ENCODE measurements at regions not wholly inside any gene's neighbourhood (a gene's known extent, or its start where the extent isn't known, plus 50 kb on each side); places are given as distances from the start of the nearest gene placed in this dataset.
"Not testable (repeated sequence)": the region's sequence is repeated elsewhere in the genome, so short reads cannot be mapped to it uniquely, and the experiment has no call there.

GRCh38 chr2:176854062-176854461 is 358.5 kb upstream of the HNRNPA3 start:
- no peak for DNase-seq (ENCODE audit: low read depth)

GRCh38 chr2:176854878-176855277 is 357.7 kb upstream of the HNRNPA3 start:
- DNase-seq (ENCODE audit: low read depth), result no peak

- no peak for DNase-seq (ENCODE audit: low read depth)
Observed at GRCh38 chr2:176856683-176857082, 355.9 kb upstream of the HNRNPA3 start.

- DNase-seq (ENCODE audit: low read depth), result no peak
Observed at GRCh38 chr2:176865336-176865735, 347.3 kb upstream of the HNRNPA3 start.

GRCh38 chr2:176872406-176872805 is 340.2 kb upstream of the HNRNPA3 start:
- DNase-seq (ENCODE audit: low read depth), result no peak

- no peak for DNase-seq (ENCODE audit: low read depth)
Observed at GRCh38 chr2:176873403-176873802, 339.2 kb upstream of the HNRNPA3 start.

GRCh38 chr2:176876493-176877103 is 336.0 kb upstream of the HNRNPA3 start:
- no peak for DNase-seq (ENCODE audit: low read depth)

- no peak for DNase-seq (ENCODE audit: low read depth)
Observed at GRCh38 chr2:176879426-176879995, 333.1 kb upstream of the HNRNPA3 start.

- DNase-seq (ENCODE audit: low read depth), result not testable (repeated sequence)
Observed at GRCh38 chr2:176882045-176882444, 330.5 kb upstream of the HNRNPA3 start.

- no peak for DNase-seq (ENCODE audit: low read depth)
Observed at GRCh38 chr2:176885001-176885643, 327.5 kb upstream of the HNRNPA3 start.

- DNase-seq (ENCODE audit: low read depth), result no peak
Observed at GRCh38 chr2:176885661-176886060, 326.9 kb upstream of the HNRNPA3 start.

- DNase-seq (ENCODE audit: low read depth), result no peak
Observed at GRCh38 chr2:176891105-176891504, 321.5 kb upstream of the HNRNPA3 start.

GRCh38 chr2:176891857-176892256 is 320.7 kb upstream of the HNRNPA3 start:
- no peak for DNase-seq (ENCODE audit: low read depth)

GRCh38 chr2:176892676-176893226 is 319.8 kb upstream of the HNRNPA3 start:
- no peak for DNase-seq (ENCODE audit: low read depth)

- no peak for DNase-seq (ENCODE audit: low read depth)
Observed at GRCh38 chr2:176895158-176895557, 317.4 kb upstream of the HNRNPA3 start.

GRCh38 chr2:176902454-176902853 is 310.1 kb upstream of the HNRNPA3 start:
- DNase-seq (ENCODE audit: low read depth), result no peak

GRCh38 chr2:176904053-176904452 is 308.5 kb upstream of the HNRNPA3 start:
- not testable (repeated sequence) for DNase-seq (ENCODE audit: low read depth)

- DNase-seq (ENCODE audit: low read depth), result no peak
Observed at GRCh38 chr2:176907341-176907740, 305.3 kb upstream of the HNRNPA3 start.

- no peak for DNase-seq (ENCODE audit: low read depth)
Observed at GRCh38 chr2:176910828-176911227, 301.8 kb upstream of the HNRNPA3 start.

- no peak for DNase-seq (ENCODE audit: low read depth)
Observed at GRCh38 chr2:176913955-176914354, 298.6 kb upstream of the HNRNPA3 start.

GRCh38 chr2:176914371-176914770 is 298.2 kb upstream of the HNRNPA3 start:
- no peak for DNase-seq (ENCODE audit: low read depth)

GRCh38 chr2:176922545-176922944 is 290.0 kb upstream of the HNRNPA3 start:
- not testable (repeated sequence) for DNase-seq (ENCODE audit: low read depth)

- DNase-seq (ENCODE audit: low read depth), result no peak
Observed at GRCh38 chr2:176923205-176923604, 289.4 kb upstream of the HNRNPA3 start.

All from HS-27A (cell line).